ENCODE measurements at regions not wholly inside any gene's neighbourhood (a gene's known extent, or its start where the extent isn't known, plus 50 kb on each side); places are given as distances from the start of the nearest gene placed in this dataset.

DNA sequence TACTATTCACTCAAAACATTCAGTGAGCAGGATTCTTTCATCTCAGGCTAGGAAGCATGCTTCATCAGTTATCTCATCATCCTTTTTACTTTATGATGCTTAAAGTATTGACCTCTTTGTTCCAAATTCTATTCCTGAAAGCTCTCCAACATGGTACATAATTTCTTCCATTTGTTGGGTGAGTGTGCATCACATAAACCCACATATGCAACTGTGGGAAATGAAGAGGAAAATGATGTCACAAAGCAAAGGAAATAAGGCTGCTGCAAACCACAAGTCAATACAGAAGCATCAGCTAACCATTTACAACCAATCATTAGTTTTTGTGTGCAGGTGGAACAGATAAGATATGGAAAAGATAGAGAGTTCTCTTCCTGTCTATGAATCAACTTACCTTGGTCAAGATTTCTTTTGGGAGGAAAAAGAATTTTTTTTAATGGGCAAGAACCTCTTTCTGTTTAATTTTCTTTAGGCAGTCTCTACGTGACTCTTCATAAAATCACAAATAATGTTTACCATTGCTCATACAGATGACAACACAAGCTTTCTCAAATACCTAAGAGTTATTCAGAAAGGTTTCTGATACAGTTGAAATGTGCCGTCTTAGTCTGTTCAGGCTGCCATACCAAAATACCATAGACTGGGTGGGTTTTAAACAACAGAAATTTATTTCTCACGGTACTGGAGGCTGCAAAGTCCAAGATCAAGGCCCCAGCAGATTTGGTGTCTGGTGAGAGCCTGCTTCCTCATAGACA is 259.9 kb downstream of the ADGRG6 start:
- DNase-seq = no peak

DNA sequence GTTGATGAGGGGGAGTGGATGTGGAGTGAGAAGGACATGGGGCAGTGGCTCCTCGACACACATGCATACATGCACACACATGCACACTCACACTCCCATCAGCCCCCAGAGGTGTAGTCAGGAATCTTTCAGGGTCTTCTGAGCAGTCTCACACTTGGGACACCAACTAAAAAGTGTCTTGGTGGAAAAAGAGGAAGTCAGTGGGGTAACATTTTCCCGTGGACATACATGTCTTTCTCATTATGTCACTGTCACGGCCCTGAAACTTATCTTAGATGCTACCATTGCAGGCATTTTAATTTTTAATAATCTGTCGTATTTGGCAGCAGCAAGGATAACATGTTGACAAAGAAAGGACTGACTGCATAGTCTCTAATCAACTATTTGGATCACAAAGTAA is 261.1 kb downstream of the ADGRG6 start:
- no peak for DNase-seq

DNA sequence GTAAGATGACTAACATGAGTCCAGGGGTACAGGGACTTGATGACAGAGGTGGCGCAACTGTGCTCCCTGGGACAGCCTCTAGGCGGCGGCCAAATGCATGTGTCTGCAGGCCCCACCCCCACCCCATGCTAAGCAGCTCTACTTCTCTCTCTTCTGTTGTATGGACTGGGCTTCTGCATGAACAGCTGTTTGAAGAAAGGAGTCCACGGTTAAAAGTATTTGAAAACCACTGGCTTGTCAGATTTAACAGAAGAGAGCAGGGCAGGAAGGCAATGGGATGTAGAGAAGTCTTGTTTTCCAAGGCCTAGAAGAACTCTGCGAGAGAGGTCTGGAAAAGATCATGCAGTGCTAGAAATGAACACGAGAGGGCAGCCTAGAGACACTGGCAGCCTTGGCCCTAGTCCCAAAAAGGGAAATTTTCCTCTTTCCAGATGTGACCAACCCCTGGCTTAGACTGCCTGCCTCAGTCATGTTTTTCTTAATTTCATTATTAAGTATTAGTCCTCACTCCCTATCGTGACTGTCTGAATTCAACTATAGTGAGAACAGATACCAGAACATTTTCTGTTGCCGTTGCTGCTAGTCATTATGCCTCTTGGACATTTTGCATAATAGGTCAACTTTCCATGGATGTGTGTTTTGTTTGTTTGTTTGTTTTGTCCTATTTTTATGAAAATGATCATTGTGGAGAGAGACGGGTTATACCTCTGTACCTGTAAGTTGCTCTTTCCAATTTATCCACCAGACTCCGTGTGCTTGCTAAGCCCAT is 265.0 kb downstream of the ADGRG6 start:
- DNase-seq = peak; percentile 7

DNA sequence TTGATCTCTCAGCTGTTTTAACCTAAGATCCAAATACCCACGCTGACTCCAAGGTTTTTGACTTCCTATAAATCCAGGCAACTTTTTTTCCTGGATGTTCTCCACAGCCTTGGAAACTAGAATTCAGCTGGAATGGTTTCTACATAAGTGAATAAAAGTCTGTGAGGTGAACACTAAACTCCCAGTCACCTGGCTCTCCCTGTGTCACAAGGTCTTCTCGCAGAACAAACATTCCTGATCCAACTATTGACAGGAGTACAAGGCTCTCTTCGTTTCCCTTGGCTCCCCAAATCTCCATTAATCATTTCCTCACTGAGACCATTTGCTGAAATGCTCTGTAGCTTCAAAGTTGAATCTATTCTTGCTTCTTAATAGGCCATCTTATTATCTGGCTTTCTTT is 265.7 kb downstream of the ADGRG6 start:
- no peak for DNase-seq

DNA sequence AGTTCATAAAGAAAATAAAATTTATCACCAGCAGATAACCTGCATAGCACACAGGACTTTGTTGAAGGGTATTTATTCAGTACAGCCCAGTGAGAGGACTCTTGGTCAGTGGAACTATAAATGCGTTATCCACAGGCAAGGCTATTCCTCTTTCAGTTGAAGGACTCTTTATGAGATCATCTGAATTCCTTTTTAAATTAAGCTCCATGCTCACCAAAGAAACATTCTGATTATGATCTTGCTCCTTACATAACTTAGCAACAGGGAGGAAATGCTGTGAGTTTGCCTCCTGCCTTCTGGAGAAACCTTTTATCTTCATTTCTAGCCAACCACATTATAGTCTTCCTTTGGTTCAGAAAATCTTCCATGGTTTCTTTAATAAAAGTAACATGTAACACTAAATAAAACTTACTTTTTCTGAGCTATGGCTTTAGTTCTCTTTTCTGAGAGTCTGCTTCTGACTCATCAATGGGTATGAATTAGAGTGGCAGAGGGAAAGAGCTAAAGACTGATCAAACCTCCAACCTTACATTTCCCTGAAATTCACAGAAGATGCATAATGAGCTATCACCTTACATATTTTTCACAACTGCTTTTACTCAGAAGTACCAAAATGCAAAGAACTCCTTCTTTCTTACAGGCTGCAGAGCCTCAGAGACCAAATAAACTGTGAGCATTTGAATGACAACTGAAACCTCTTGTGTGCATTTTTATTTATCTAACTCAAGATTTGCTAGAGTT is 267.2 kb downstream of the ADGRG6 start:
- DNase-seq = no peak

DNA sequence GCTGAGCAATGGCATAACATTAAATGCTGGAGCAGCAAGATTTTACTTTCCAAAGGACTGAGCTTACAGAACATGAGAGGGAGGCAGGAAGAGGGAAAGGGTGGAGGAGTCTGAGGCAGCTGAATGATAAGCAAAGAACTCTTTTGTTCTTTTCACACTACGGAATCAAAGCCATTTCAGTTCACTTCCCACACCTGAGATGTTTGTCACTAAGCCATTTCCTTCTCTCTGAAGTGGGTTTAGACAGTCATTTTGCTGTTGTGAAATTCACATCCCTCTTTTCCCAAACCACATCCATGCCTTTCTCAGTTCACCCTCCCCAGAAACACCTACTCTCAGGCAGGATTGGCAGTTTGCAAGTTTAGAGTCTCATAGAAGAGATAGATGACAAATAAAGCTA is 267.9 kb downstream of the ADGRG6 start:
- no peak for DNase-seq

DNA sequence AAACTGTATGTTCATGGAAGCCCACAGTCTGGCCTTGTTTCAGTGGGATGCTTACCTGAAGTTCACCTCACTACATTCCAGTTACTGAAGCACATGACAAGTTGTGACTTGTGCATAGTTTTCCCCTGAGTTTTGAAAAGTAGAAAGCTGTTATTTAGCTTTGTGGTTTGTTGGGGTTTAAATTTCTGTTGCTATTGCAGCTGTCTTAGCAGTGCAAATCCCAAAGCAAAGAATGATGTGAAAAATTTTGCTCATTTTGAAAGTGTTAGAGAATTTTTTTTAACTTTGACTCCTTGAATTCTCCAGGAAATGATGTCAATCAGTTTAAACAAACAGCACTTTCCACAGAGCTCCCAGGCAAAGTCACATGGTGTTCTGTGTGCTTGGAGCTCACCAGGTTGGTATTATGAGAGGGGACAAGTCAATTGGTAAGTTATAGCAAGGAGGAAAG is 268.4 kb downstream of the ADGRG6 start:
- no peak for DNase-seq

DNA sequence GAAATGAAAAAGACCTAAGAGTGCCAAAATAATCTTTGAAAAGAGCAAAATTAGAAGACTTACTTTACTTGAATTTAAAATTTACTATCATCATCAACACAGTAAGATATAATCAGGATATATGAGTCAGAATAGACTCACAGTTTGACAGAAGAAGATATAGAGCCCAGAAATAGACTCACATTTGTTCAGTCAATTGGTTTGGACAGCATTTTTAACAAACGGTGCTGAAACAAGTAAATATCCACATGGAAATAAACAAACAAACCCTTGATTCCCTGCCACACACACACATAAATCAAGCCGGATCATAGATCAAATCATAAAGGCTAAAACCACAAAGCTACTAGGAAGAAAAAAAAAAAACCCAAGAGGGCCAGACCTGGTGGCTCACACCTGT is 291.1 kb downstream of the ADGRG6 start:
- no peak for DNase-seq

DNA sequence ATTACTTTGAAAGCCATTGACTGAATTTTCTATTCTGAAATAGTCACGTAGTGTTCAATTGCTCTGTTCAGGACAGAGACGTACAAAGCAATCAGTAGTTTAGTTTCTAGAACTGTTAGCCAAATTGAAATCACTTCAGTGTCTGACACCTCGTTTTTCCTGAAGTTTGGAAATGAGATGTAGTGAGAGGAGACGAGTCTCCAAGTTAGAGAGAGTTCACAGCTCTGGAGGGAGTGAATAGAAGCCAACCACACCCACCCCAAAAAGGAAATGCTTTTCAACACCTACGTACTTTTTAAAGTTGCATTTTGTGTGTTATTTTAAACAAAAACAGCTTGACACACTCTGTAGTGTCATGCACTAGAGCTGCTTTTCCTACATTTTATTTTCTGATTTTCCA is 296.0 kb downstream of the ADGRG6 start:
- no peak for DNase-seq

DNA sequence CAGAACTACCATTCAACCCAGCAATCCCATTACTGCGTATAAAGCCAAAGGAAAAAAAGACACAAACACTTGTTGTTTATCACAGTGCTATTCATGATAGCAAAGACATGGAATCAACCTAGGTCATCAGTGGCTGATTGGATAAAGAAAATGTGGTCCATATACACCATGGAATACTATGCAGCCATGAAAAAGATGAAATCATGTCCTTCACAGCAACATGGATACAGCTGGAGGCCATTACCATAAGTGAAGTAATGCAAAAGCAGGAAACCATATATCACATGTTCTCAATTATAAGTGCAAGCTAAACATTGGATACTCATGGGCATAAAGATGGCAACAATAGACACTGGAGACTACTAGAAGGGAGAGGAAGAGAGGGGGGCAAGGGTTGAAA is 299.6 kb downstream of the ADGRG6 start:
- DNase-seq = no peak

DNA sequence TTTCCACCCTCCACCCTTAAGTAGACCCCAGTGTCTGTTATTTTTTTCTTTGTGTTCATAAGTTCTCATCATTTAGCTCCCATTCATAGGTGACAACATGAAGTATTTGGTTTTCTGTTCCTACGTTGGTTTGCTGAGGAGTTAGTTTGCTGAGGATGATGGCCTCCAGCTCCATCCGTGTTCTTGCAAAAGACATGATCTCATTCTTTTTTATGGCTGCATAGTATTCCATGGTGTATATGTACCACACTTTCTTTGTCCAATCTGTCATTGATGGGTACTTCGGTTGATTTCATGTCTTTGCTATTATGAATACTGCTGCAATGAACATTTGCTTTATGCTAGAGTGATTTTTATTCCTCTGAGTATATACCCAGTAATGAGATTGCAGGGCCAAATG is 301.2 kb downstream of the ADGRG6 start:
- no peak for DNase-seq

DNA sequence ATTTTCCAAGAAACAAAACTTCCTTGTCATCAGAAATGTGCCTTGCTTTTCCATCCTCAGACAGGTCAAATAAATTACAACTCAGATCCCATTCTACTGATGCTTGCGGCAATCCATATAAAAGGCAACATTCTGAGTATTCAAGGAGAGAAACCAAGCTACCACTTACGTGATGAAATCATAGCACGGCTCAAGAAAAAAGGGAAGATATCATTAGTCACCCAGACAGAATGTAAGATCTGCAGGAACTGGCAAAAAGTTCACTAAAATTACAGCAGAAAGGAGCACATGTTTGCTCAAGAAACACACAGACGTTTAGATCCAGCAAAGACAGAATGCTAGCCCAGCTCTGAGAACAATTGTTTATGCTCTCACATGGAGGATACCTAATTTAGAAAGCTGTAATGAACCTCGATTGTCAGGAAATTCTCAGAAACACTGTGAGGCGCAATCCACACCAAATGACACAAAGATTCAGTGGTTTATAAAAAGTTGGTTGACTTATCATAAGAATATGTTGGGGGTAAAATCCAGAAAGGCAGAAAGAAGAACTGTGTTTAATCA is 304.2 kb downstream of the ADGRG6 start:
- no peak for DNase-seq

DNA sequence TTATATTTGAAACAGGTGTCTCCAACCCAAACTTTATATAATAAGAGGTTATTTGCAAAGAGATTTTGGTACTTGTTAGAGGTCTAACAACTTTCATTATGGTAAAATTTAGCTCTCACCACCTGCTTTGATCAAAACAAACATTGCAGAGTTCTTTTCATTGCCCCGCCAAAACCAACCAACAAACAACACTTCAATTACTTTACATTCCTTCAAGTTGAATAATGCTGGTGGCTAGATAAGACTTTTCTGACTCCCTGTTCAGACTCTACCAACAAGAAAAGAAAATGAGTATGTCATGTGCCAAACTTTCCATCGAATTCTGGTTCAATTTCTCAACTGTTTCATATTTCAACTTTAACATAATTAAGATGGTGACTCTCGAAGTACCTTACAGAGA is 311.1 kb downstream of the ADGRG6 start:
- no peak for DNase-seq

DNA sequence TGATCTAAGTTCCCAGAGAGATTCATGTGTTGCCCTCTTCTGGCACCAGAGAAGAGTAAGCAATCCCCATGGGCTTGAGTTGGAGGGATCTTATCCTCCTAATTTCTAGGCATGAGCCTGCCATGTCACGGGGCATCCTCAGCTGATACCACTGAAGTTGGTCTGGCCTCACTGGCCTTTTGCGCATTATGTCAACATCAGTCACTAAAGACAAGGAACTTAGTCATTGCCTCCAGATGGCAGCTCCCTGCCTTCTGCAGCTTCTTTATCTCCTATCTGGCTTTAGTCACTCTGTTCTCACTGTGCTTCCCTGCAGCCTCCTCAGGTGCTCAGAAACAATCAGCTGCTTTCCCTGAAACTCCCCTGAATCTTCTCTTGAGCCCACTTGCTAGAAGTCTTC is 312.2 kb downstream of the ADGRG6 start:
- DNase-seq = no peak

DNA sequence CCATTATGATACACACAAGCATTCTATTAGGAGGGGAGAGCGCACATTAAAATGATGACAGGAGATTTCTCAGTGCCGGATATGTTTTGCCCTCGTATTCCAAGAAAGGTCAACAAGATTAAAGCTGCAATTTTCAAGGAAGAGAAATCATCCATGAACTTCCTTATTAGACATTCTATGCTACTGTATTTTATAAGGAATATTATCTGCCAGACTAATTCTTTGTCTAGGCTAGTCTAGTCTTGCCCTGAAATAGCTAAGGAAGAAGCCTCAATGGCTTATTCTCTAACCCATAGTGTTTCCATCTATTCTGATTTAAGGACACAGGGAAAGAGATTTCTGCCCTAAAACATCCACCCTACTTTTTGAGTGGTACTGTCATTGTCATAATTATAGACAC is 315.4 kb downstream of the ADGRG6 start:
- no peak for DNase-seq

DNA sequence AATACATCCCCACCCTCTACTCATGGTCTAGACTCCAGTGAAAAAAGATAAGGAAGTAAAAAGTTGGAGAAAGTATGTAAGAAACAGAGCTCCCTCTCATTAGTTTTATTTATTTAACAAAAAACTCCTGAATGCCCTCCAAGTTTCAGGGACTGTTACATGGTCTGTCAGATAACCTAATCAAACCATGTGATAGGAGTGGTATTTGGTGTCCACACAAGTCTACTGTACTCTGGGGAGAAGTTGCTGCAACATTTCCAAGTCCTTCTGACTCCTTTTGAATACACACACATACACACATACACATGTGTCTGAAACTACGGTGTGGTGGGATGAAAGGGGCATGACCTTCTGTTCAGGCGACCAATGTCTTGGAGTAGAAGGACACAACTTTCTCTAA is 320.0 kb downstream of the ADGRG6 start:
- no peak for DNase-seq

DNA sequence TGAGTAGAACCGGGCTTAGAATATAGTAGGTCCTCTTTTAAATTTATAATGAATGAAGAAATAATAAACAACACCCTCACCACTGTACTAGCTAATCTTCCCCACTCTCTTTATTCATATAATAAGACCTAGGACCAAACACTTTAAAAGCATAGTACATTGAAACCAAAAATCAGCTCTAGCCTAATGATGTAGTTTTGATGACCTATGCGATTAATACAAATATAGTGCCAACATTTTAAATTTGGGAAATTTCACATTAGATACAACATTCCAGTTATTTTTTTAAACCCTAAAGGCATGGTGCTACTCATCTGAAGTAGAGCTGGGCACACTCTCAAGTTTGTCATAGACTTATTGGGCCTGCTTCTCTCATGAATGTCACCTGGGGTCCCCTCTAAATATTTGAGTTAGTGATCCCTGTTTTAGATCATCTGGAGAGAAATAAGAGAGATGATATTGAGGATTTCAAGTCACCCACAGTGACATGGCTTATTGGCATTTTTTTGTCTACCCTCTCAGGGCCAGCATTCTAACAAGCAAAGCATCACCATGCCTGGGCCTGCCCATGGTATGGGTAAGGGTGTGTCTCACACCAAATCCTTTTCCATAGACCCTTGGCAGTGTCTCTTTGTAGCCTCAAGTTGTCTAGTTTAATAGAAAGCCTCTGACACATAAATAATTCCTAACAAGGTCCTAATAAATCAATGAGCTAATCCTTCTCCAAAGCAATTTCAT is 319.8 kb downstream of the HIVEP2 start:
- no peak for DNase-seq

DNA sequence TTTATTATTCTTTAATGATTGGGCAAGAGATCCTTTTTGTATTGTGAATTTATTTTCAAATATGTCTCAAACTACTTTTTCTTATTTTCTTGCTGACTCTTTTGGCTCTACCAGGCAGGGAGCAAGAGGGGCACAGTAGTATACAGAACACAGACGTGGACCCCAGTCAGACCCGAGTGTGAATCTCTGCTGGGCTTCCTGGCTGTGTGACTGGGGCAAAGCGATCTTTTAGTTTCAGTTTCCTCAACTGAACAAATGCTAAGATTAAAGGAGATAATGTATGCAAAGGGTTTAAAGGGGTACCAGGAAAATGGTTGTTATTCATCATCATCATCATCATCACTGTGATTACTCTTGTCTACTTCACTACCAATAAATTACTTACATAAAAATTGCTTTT is 317.5 kb downstream of the HIVEP2 start:
- DNase-seq = no peak

DNA sequence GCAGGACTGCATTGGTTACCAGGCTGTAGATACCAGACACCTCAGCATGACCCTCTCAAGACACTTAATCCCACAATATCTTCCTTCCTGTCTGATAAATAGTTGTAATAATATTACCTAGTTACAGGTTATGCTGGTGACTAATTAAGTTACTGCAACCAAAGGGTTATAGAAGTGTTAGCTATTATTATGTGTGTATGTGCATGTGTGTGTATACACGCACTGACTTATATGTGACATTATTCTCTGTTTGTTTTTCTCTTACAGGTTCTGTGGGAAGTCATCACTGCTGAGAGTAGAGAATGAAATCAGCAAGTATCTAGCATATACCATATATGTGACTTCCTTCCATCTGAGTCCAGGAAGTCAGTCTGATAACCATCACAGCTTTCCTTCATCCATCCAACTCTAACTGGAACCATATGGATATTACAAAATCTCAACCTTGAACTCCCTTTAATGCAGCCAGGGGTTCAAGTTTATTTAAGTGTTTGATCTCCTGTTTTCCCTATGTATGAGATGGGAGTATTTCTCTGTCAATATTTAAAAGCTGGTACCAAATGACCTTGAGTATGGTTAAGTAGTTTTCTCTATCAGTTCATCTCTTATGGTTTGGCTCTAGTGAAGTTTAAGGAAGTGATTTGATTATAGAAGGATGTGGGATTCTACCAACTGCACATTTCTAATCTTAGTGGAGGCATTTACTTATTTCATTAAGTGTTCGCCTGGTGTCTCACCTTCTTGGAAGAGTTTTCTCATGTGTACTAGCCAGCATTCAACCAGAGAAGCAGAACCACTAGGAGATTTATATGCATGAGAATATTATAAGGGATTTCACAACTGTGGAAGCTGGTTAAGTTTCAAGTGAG is 313.2 kb downstream of the HIVEP2 start:
- no peak for DNase-seq

DNA sequence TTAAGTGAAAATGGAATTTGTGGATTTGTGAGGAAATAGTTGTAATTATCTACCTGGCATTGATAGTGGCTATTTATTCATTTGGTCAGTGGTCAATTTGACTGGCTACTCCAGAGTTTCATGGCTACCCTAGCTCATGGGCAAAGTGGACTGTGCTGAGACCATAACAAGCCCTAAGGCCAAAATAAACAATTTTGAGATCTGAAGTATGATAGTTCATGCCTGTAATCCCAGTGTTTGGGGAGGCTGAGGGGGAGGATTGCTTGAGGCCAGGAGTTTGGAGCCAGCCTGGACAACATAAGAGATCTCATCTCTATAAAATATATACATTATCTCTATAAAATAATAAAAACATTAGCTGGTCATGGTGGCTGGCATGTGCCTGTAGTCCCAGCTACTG is 311.7 kb downstream of the HIVEP2 start:
- no peak for DNase-seq

DNA sequence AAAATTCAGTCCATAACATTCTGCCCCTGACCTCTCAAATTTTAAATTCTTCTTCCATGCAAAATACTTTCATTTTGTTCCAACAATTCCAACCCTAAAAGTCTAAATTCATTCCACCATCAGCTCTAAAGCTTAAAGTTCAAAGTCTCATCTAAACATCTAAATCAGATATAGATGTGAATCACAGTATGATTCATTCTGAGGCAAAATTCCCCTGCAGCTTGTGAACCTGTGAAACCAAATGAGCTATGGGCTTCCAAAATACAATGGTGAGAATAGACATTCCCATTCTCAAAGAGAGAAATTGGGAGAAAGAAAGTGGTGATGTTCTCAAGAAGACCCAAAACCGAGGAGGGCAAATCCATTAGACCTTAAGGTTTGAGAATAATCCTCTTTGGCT is 309.8 kb downstream of the HIVEP2 start:
- no peak for DNase-seq

Data from activated effector memory CD4-positive, alpha-beta T cell treated with Interleukin-2 at 50 U/mL for 16 hours (primary cell).